GM18858 (cell line): ENCODE measurements at regions not wholly inside any gene's neighbourhood (a gene's known extent, or its start where the extent isn't known, plus 50 kb on each side); places are given as distances from the start of the nearest gene placed in this dataset.

ENCODE experiments used
- ATAC-seq: cut with Tn5 transposase; IDR thresholded peaks from one replicate; pipeline ENCODE4 v1.9.1; 2021; ENCODE audit not compliant: unreplicated experiment

- no peak for ATAC-seq
Measured at GRCh38 chr2:40783704-40784103, 331.8 kb upstream of the SLC8A1 start.

GRCh38 chr2:40786636-40787035, 334.7 kb upstream of the SLC8A1 start:
- ATAC-seq = no peak

GRCh38 chr2:40797120-40797519, 345.2 kb upstream of the SLC8A1 start:
- ATAC-seq = no peak

- no peak for ATAC-seq
Measured at GRCh38 chr2:40803900-40804299, 352.0 kb upstream of the SLC8A1 start.

- no peak for ATAC-seq
Measured at GRCh38 chr2:40809156-40809555, 357.3 kb upstream of the SLC8A1 start.

- ATAC-seq = no peak
Measured at GRCh38 chr2:40814616-40815015, 362.7 kb upstream of the SLC8A1 start.

GRCh38 chr2:40820319-40820718, 368.4 kb upstream of the SLC8A1 start:
- no peak for ATAC-seq

- no peak for ATAC-seq
Measured at GRCh38 chr2:40823478-40823877, 371.6 kb upstream of the SLC8A1 start.

- ATAC-seq = no peak
Measured at GRCh38 chr2:40824278-40824677, 372.4 kb upstream of the SLC8A1 start.

GRCh38 chr2:40827392-40827791, 375.5 kb upstream of the SLC8A1 start:
- ATAC-seq = no peak

GRCh38 chr2:40831321-40831873, 379.5 kb upstream of the SLC8A1 start:
- no peak for ATAC-seq

GRCh38 chr2:40841856-40842255, 390.0 kb upstream of the SLC8A1 start:
- ATAC-seq = no peak

GRCh38 chr2:40844353-40845277, 392.7 kb upstream of the SLC8A1 start:
- no peak for ATAC-seq

GRCh38 chr2:40851661-40852060, 399.8 kb upstream of the SLC8A1 start:
- ATAC-seq = no peak

GRCh38 chr2:40859617-40860016, 407.7 kb upstream of the SLC8A1 start:
- no peak for ATAC-seq

- no peak for ATAC-seq
Measured at GRCh38 chr2:40867829-40868228, 415.9 kb upstream of the SLC8A1 start.

GRCh38 chr2:40872580-40872979, 420.7 kb upstream of the SLC8A1 start:
- ATAC-seq = no peak

GRCh38 chr2:40874380-40874779, 422.5 kb upstream of the SLC8A1 start:
- no peak for ATAC-seq

GRCh38 chr2:40877734-40878288, 425.9 kb upstream of the SLC8A1 start:
- no peak for ATAC-seq

- no peak for ATAC-seq
Measured at GRCh38 chr2:40879305-40879704, 427.4 kb upstream of the SLC8A1 start.

- no peak for ATAC-seq
Measured at GRCh38 chr2:40886100-40886499, 434.2 kb upstream of the SLC8A1 start.

- no peak for ATAC-seq
Measured at GRCh38 chr2:40886655-40887054, 434.8 kb upstream of the SLC8A1 start.
